Left ventricle myocardium superior (tissue), 1 donor: ENCODE measurements at regions not wholly inside any gene's neighbourhood (a gene's known extent, or its start where the extent isn't known, plus 50 kb on each side); places are given as distances from the start of the nearest gene placed in this dataset.

ENCODE experiments used
- ATAC-seq: fragments of 200-7000 bp; cut with Tn5 transposase; one replicate; pipeline ENCODE4 v1.9.1; 2020; ENCODE audit warnings: mild to moderate bottlenecking, moderate library complexity
- DNase-seq: peaks from one replicate; pipeline ENCODE4 v3.0.0-alpha.2; 2020
- intact Hi-C: fragments of 100-400 bp; cut with micrococcal nuclease; formaldehyde crosslinking; loops from one replicate; pipeline ENCODE4 v1.11.0; 2022
- donor health status: DM: no; HTN: yes; CAD: no; lungs with severe emphysema.

- no peak for ATAC-seq
- DNase-seq, result no peak
- intact Hi-C loops, result no loop called here
Measured at GRCh38 chr10:14468023-14468441, 137.3 kb upstream of the FRMD4A start.

- no peak for DNase-seq
- intact Hi-C loops, result no loop called here
- peak; percentile 13 for ATAC-seq
Measured at GRCh38 chr10:14466257-14466656, 135.5 kb upstream of the FRMD4A start.

- DNase-seq, result no peak
- no peak for ATAC-seq
- intact Hi-C loops, result no loop called here
Measured at GRCh38 chr10:14460447-14460846, 129.7 kb upstream of the FRMD4A start.

GRCh38 chr10:14459665-14460064 lies 128.9 kb upstream of the FRMD4A start:
- ATAC-seq (no peak), DNase-seq (no peak)
- intact Hi-C loops, result no loop called here

- no peak for ATAC-seq
- no peak for DNase-seq
- intact Hi-C loops, result no loop called here
Measured at GRCh38 chr10:14456870-14457266, 126.1 kb upstream of the FRMD4A start.

GRCh38 chr10:14456218-14456869 lies 125.6 kb upstream of the FRMD4A start:
- intact Hi-C loops, result no loop called here
- ATAC-seq, result no peak
- no peak for DNase-seq

GRCh38 chr10:14454629-14455028 lies 123.9 kb upstream of the FRMD4A start:
- DNase-seq (no peak), ATAC-seq (no peak)
- intact Hi-C loops, result no loop called here

GRCh38 chr10:14454206-14454605 lies 123.5 kb upstream of the FRMD4A start:
- no peak for ATAC-seq
- DNase-seq, result no peak
- intact Hi-C loops, result no loop called here

- no peak for ATAC-seq
- intact Hi-C loops, result no loop called here
Measured at GRCh38 chr10:14453593-14453992, 122.9 kb upstream of the FRMD4A start.

GRCh38 chr10:14451341-14451740 lies 120.6 kb upstream of the FRMD4A start:
- ATAC-seq, result no peak
- no peak for DNase-seq
- intact Hi-C loops, result no loop called here

More at GRCh38 chr10:14453593-14453992, 122.9 kb upstream of the FRMD4A start:
- DNase-seq, result no peak

GRCh38 chr10:14450041-14450491 lies 119.3 kb upstream of the FRMD4A start:
- peak; percentile 73 for DNase-seq
- ATAC-seq, result peak; percentile 91
- intact Hi-C loops, result no loop called here

- intact Hi-C loops, result no loop called here
- ATAC-seq, result no peak
- no peak for DNase-seq
Measured at GRCh38 chr10:14449293-14449815, 118.6 kb upstream of the FRMD4A start.

- DNase-seq (no peak), ATAC-seq (no peak)
- intact Hi-C loops, result no loop called here
Measured at GRCh38 chr10:14448197-14448990, 117.7 kb upstream of the FRMD4A start.

- intact Hi-C loops, result no loop called here
- DNase-seq (no peak), ATAC-seq (no peak)
Measured at GRCh38 chr10:14447094-14447839, 116.5 kb upstream of the FRMD4A start.

GRCh38 chr10:14439451-14440259 lies 108.9 kb upstream of the FRMD4A start:
- ATAC-seq, result peak; percentile 78
- no peak for DNase-seq
- intact Hi-C loops, result no loop called here

- DNase-seq (no peak), ATAC-seq (no peak)
- intact Hi-C loops, result no loop called here
Measured at GRCh38 chr10:14438576-14438975, 107.9 kb upstream of the FRMD4A start.

GRCh38 chr10:14438057-14438456 lies 107.3 kb upstream of the FRMD4A start:
- DNase-seq (no peak), ATAC-seq (no peak)
- intact Hi-C loops, result no loop called here

GRCh38 chr10:14435976-14436632 lies 105.4 kb upstream of the FRMD4A start:
- intact Hi-C loops, result no loop called here
- DNase-seq (no peak), ATAC-seq (no peak)

GRCh38 chr10:14433147-14433546 lies 102.4 kb upstream of the FRMD4A start:
- ATAC-seq (no peak), DNase-seq (no peak)
- intact Hi-C loops, result no loop called here
